NCI-H748 (cell line): ENCODE measurements at regions not wholly inside any gene's neighbourhood (a gene's known extent, or its start where the extent isn't known, plus 50 kb on each side); places are given as distances from the start of the nearest gene placed in this dataset.
"Not testable (repeated sequence)": the region's sequence is repeated elsewhere in the genome, so short reads cannot be mapped to it uniquely, and the experiment has no call there.

Experiments used
- DNase-seq: peaks from one replicate; lab custom pipeline; 2025; ENCODE audit not compliant: unreplicated experiment; lab: John Stamatoyannopoulos, UW

GRCh38 chr16:33992513-33993177 is 533.2 kb downstream of the TP53TG3F start:
- DNase-seq: not testable (repeated sequence)

DNA sequence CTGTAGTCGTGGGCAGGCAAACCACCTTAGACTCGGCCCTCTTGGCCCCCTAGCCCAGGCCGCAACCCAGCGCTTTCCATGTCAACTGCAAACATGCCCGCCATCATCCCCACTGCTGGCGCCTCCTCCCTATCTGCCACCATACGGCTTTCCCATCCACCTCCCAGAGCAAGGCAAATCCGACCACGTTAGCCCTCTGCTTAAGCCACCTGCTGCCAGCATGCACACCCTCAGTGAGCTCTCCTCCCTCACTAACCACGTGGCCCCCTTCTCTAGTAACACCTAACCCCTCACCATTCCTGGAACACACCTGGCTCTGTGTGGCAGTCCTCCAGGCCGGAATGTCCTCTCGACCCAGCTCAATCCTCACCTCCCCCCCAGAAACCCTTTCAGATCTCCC is 534.8 kb downstream of the TP53TG3F start:
- not testable (repeated sequence) for DNase-seq

- not testable (repeated sequence) for DNase-seq
Measured at GRCh38 chr16:33995821-33996372, 536.5 kb downstream of the TP53TG3F start.

DNA sequence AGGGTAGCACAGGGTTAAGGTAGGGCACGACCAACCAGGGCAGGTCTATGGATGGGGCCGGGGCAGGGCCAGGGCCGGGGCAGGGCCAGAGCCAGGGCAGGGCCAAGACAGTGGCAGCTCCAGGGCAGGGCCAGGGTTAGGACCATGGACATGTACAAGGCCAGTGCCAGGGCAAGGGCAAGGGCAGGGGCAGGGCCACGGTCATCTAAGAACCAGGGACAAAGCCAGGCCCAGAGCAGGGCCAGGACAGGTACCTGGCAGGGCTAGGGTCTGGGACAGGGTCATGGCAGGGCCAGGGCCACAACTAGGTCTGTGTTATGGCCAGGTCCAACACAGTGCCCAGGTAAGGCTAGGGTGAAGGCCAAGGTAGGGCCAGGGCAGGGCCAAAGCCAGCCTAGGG is 541.8 kb downstream of the TP53TG3F start:
- DNase-seq: not testable (repeated sequence)

DNA sequence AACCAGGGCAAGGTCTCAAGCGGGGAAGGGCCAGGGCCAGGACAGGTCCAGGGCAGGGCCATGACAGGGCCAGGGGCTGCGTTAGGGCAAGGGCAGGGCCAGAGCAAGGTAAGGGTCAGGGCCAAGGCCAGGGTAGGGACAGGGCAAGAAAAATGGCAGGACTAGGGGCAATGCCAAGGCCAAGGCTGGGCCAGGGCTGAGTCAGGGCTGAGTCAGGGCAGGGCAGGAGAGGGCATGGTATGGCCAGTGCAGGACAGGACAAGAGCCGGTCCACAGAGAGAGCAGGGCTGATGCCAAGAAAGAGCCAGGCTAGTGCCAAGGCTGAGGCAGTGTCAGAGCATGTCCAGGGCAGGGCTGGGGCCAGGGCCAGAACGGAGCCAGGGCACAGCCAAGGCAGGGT is 542.5 kb downstream of the TP53TG3F start:
- not testable (repeated sequence) for DNase-seq

GRCh38 chr16:34014841-34015820 is 555.7 kb downstream of the TP53TG3F start:
- peak; percentile 18 for DNase-seq

DNA sequence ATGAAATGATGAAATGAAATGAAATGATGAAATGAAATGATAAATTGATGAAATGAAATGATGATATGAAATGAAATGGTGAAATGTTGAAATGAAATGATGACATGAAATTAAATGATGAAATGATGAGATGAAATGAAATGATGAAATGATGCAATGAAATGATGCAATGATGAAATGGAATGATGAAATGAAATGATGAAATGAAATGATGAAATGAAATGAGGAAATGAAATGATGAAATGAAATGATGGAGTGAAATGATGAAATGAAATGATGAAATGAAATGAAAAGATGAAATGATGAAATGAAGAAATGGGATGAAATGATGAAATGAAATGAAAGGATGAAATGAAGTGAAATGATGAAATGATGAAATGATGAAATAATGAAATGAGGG is 558.9 kb downstream of the TP53TG3F start:
- not testable (repeated sequence) for DNase-seq

- no peak for DNase-seq
Measured at GRCh38 chr16:34050787-34051320, 591.4 kb downstream of the TP53TG3F start.

DNA sequence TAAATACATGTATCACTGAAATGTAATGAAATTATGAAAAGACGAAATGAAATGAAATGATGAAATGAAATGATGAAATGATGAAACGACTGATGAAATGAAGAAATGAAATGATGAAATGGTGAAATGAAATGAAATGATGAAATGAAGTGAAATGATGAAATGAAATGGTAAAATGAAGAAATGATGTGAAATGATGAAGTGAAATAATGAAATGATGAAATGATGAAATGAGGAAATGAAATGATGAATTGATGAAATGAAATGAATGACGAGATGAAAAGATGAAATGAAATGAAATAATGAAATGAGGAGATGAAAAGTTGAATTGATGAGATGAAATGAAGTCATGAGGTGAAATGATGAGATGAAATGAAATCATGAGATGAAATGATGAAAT is 594.7 kb downstream of the TP53TG3F start:
- DNase-seq: no peak

DNA sequence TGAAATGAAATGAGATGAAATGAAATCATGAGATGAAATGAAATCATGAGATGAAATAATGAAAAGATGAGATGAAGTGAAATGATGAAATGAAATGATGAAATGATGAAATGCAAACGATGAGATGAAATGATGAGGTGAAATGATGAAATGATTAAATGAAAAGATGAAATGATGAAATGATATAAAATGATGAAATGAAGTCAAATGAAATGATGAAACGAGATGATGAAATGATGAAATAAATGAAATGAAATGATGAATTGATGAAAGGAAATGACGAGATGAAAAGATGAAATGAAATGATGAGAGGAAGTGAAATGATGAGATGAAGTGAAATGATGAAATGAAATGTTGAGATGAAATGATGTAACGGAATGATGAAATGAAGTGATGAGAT is 595.6 kb downstream of the TP53TG3F start:
- no peak for DNase-seq

GRCh38 chr16:34062620-34063253 is 603.3 kb downstream of the TP53TG3F start:
- not testable (repeated sequence) for DNase-seq

DNA sequence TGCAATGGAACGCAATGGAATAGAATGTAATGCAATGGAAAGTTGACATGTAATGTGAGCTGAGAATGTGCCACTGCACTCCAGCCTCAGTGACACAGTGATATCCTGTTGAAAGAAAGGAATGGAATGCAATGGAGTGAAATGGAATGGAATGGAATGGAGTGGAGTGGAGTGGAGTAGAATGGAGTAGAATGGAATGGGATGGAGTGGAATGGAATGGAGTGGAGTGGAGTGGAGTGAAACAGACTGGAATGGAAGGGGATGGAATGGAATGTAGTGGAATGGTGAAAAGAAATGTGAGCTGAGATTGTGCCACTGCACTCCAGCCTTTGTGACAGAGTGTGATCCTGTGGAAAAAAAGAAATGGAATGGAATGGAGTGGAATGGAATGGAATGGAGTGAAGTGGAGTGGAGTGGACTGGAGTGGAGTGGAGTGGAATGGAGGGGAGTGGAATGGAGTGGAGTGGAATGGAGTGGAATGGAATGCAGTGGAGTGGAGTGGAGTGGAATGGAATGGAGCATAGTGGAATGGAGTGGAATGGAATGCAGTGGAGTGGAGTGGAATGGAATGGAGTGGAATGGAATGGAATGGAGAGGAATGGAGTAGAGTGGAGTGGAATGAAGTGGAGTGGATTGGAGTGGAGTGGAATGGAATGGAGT is 604.2 kb downstream of the TP53TG3F start:
- not testable (repeated sequence) for DNase-seq

GRCh38 chr16:34064602-34065001 is 605.2 kb downstream of the TP53TG3F start:
- not testable (repeated sequence) for DNase-seq

DNA sequence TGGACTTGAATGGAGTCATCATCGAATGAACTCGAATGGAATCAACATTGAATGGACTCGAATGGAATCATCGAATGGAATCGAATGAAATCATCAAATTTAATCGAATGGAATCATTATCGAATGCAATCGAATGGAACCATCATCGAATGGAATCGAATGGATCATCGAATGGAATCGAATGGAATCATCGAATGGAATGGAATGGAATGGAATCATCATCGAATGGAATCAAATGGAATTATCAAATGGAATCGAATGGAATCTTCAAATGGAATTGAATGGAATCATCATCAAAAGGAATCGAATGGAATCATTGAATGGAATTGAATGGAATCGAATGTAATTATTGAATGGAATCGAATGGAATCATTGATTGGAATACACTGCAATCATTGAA is 610.3 kb downstream of the TP53TG3F start:
- DNase-seq: not testable (repeated sequence)

DNA sequence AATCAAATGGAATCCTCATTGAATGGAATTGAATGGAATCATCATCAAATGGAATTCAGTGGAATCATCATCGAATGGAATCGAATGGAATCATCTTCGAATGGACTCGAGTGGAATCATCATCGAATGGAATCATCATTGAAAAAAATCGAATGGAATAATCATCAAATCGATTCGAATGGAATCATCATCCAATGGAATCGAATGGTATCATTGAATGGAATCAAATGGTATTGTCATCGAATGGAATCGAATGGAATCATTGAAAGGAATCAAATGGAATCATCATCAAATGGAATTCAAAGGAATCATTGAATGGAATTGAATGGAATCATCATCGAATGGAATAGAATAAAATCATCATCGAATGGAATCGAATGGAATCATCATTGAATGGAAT is 619.3 kb downstream of the TP53TG3F start:
- no peak for DNase-seq

DNA sequence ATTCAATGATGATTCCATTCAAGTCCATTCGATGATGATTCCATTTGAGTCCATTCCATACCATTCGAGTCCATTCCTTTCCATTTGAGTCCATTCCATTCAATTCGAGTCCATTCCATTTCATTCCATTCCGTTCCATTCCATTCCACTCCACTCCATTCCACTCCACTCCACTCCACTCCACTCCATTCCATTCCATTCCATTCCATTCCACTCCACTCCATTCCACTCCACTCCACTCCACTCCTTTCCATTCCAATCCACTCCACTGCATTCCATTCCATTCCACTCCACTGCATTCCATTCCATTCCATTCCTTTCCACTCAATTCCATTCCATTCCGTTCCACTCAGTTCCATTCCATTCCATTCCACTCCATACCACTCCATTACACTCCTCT is 625.6 kb downstream of the TP53TG3F start:
- not testable (repeated sequence) for DNase-seq

DNA sequence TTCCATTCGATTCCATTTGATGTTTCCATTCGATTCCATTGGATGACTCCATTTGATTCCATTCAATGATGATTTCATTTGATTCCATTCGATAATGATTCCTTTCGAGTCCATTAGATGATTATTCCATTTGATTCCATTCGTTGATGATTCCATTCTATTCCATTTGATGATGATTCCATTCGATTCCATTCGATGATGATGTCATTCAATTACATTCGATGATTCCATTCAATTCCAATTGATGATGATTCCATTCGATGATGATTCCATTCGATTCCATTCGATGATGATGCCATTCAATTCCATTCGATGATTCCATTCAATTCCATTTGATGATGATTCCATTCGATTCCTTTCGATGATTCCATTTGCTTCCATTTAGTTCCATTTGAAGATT is 635.6 kb downstream of the TP53TG3F start:
- not testable (repeated sequence) for DNase-seq

DNA sequence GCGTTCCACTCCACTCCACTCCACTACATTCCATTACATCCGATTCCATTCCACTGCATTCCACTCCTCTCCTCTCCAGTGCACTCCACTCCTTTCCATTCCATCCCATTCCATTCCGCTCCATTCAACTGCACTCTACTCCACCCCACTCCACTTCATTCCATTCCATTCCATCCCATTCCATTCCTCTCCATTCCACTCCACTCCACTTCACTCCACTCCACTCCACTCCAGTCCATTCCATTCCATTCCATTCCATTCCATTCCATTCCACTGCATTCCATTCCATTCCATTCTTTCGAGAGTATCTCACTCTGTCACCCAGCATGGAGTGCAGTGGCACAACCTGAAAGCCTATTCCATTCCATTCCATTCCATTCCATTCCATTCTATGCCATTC is 637.5 kb downstream of the TP53TG3F start:
- DNase-seq: not testable (repeated sequence)

DNA sequence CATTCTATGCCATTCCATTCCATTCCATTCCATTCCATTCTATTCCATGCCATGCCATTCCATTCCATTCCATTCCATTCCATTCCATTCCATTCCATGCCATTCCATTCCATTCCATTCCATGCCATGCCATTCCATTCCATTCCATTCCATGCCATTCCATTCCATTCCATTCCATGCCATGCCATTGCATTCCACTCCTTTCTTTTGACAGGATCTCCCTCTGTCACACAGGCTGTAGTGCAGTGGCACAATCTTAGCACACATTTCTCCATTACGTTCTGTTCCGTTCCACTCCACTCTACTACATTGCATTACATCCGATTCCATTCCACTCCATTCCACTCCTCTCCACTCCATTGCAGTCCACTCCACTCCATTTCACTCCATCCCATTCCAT is 637.9 kb downstream of the TP53TG3F start:
- DNase-seq: not testable (repeated sequence)

GRCh38 chr16:34098033-34098432 is 638.6 kb downstream of the TP53TG3F start:
- DNase-seq: not testable (repeated sequence)
